H9 (cell line): ENCODE measurements at regions not wholly inside any gene's neighbourhood (a gene's known extent, or its start where the extent isn't known, plus 50 kb on each side); places are given as distances from the start of the nearest gene placed in this dataset.

Source experiments
- DNase-seq: peaks from one replicate; pipeline ENCODE4 v3.0.0-alpha.2; 2017
- H2AFZ ChIP-seq: one replicate; pipeline ENCODE4 v1.6.1; 2013; ENCODE audit warnings: mild to moderate bottlenecking, low read length, control low read depth, moderate library complexity
- H2AK5ac ChIP-seq: 2 replicates; pipeline ENCODE4 v1.6.1; 2013; ENCODE audit warnings: low read length, control low read depth, mixed read lengths; ENCODE audit not compliant: insufficient read length
- H2BK120ac ChIP-seq: one replicate; pipeline ENCODE4 v1.6.1; 2013; ENCODE audit warnings: low read depth, mild to moderate bottlenecking, low read length, control low read depth, inconsistent platforms; ENCODE audit not compliant: poor library complexity, severe bottlenecking
- H2BK12ac ChIP-seq: 2 replicates; pipeline ENCODE4 v1.6.1; 2013; ENCODE audit warnings: low read length, control low read depth, mixed read lengths, low read depth; ENCODE audit not compliant: insufficient read length
- H2BK15ac ChIP-seq: 2 replicates; pipeline ENCODE4 v1.6.1; 2013; ENCODE audit warnings: low read depth, low read length, control low read depth
- H2BK20ac ChIP-seq: one replicate; pipeline ENCODE4 v1.6.1; 2013; ENCODE audit warnings: low read depth, mild to moderate bottlenecking, low read length, control low read depth, inconsistent platforms; ENCODE audit not compliant: poor library complexity, severe bottlenecking
- H2BK5ac ChIP-seq: 2 replicates; pipeline ENCODE4 v1.6.1; 2013; ENCODE audit warnings: low read length, control low read depth, mixed read lengths; ENCODE audit not compliant: insufficient read length
- H3K14ac ChIP-seq: 2 replicates; pipeline ENCODE4 v1.6.1; 2013; ENCODE audit warnings: low read length, control low read depth; ENCODE audit not compliant: insufficient read depth
- H3K18ac ChIP-seq: 2 replicates; pipeline ENCODE4 v1.6.1; 2013; ENCODE audit warnings: low read depth, mild to moderate bottlenecking, mixed read lengths, low read length, control low read depth; ENCODE audit not compliant: insufficient read length
- H3K23ac ChIP-seq: 2 replicates; pipeline ENCODE4 v1.6.1; 2013; ENCODE audit warnings: low read length, control low read depth, mixed read lengths, low read depth; ENCODE audit not compliant: insufficient read length
- H3K23me2 ChIP-seq: 2 replicates; pipeline ENCODE4 v1.6.1; 2013; ENCODE audit warnings: low read depth, mild to moderate bottlenecking, mixed read lengths, low read length, control low read depth; ENCODE audit not compliant: insufficient read length, poor library complexity, severe bottlenecking
- H3K27ac ChIP-seq: 2 replicates; pipeline ENCODE4 v1.5.1; 2013; ENCODE audit warnings: low read length, control low read depth, mixed read lengths, low read depth; ENCODE audit not compliant: insufficient read length
- H3K27me3 ChIP-seq: 2 replicates; pipeline ENCODE4 v1.6.1; 2013; ENCODE audit warnings: low read length, control low read depth, inconsistent platforms; ENCODE audit not compliant: insufficient read depth
- H3K4ac ChIP-seq: 2 replicates; pipeline ENCODE4 v1.6.1; 2013; ENCODE audit warnings: low read depth, mild to moderate bottlenecking, control low read depth, inconsistent platforms, low read length, moderate library complexity
- H3K4me1 ChIP-seq: 2 replicates; pipeline ENCODE4 v1.6.1; 2013; ENCODE audit warnings: low read length, control low read depth, inconsistent platforms; ENCODE audit not compliant: insufficient read depth
- H3K4me2 ChIP-seq: 2 replicates; pipeline ENCODE4 v1.6.1; 2013; ENCODE audit warnings: low read length, control low read depth, mixed read lengths; ENCODE audit not compliant: insufficient read length, insufficient read depth
- H3K56ac ChIP-seq: 2 replicates; pipeline ENCODE4 v1.6.1; 2013; ENCODE audit warnings: low read depth, mild to moderate bottlenecking, mixed read lengths, low read length, control low read depth; ENCODE audit not compliant: insufficient read length
- H3K79me1 ChIP-seq: 2 replicates; pipeline ENCODE4 v1.6.1; 2013; ENCODE audit warnings: low read depth, mild to moderate bottlenecking, moderate library complexity, low read length, control low read depth, inconsistent platforms; ENCODE audit not compliant: insufficient read depth, poor library complexity, severe bottlenecking
- H3K79me2 ChIP-seq: 2 replicates; pipeline ENCODE4 v1.6.1; 2013; ENCODE audit warnings: low read length, control low read depth, inconsistent platforms; ENCODE audit not compliant: insufficient read depth
- H3K9ac ChIP-seq: 2 replicates; pipeline ENCODE4 v1.6.1; 2013; ENCODE audit warnings: low read length, control low read depth, mixed read lengths; ENCODE audit not compliant: insufficient read length; ENCODE audit errors: extremely low read depth
- H3K9me3 ChIP-seq: one replicate; pipeline ENCODE4 v1.6.1; 2013; ENCODE audit warnings: low read depth, low read length, inconsistent platforms; ENCODE audit not compliant: control insufficient read depth
- H3T11ph ChIP-seq: one replicate; pipeline ENCODE4 v1.6.1; 2013; ENCODE audit warnings: mild to moderate bottlenecking, low read length, control low read depth, inconsistent platforms
- H4K20me1 ChIP-seq: one replicate; pipeline ENCODE4 v1.6.1; 2013; ENCODE audit not compliant: control insufficient read depth, insufficient read length, insufficient read depth
- H4K5ac ChIP-seq: 2 replicates; pipeline ENCODE4 v1.6.1; 2013; ENCODE audit warnings: low read depth, mild to moderate bottlenecking, mixed read lengths, low read length, control low read depth; ENCODE audit not compliant: insufficient read length
- H4K8ac ChIP-seq: replicated peaks from 2 replicates; pipeline ENCODE4 v1.6.1; 2013; ENCODE audit warnings: low read length, control low read depth, mixed read lengths, low read depth; ENCODE audit not compliant: insufficient read length
- H4K91ac ChIP-seq: 2 replicates; pipeline ENCODE4 v1.6.1; 2013; ENCODE audit warnings: low read depth, mild to moderate bottlenecking, moderate library complexity, mixed read lengths, low read length, control low read depth; ENCODE audit not compliant: insufficient read length
- H3K27ac Mint-ChIP-seq, 3 experiments: 2 replicates in 2 of 3; 3 replicates in 1 of 3; pipeline ENCODE4 v1.8.0; 2020 to 2021; ENCODE audit warnings: mixed read lengths in 3 of 3, mild to moderate bottlenecking in 1 of 3, moderate library complexity in 1 of 3
- H3K27me3 Mint-ChIP-seq: 2 replicates; pipeline ENCODE4 v1.8.0; 2021; ENCODE audit warnings: low read depth, mild to moderate bottlenecking, moderate library complexity, mixed read lengths
- H3K36me3 Mint-ChIP-seq, 3 experiments: 2 replicates in 2 of 3; 3 replicates in 1 of 3; pipeline ENCODE4 v1.8.0; 2020 to 2021; ENCODE audit warnings: low read depth in 3 of 3, mixed read lengths in 3 of 3; ENCODE audit not compliant: insufficient read depth in 1 of 3
- H3K4me1 Mint-ChIP-seq, 2 experiments: 2 replicates each; pipeline ENCODE4 v1.8.0; 2020; ENCODE audit warnings: mixed read lengths in 2 of 2
- H3K4me3 Mint-ChIP-seq, 2 experiments: 2 replicates in 1 of 2; 3 replicates in 1 of 2; pipeline ENCODE4 v1.8.0; 2020 to 2021; ENCODE audit warnings: mild to moderate bottlenecking in 2 of 2, mixed read lengths in 2 of 2, moderate library complexity in 1 of 2
- H3K9me3 Mint-ChIP-seq, 2 experiments: 2 replicates in 1 of 2; 3 replicates in 1 of 2; pipeline ENCODE4 v1.8.0; 2020; ENCODE audit warnings: mild to moderate bottlenecking in 2 of 2, mixed read lengths in 2 of 2, moderate library complexity in 1 of 2
- CTCF ChIP-seq: fragments of 200-600 bp; sonication (generic); conservative IDR thresholded peaks from 3 replicates; pipeline ENCODE4 v1.8.0; 2021; ENCODE audit warnings: antibody characterized with exemption, mild to moderate bottlenecking
- WGBS: extraction: QIAGEN DNeasy Blood & Tissue Kit; methylation state at CpG from one replicate; pipeline ENCODE4 v1.1.7; 2013; ENCODE audit warnings: missing lambda C conversion rate, low lambda C conversion rate, mixed read lengths; ENCODE audit not compliant: insufficient read length; ENCODE audit errors: extremely low coverage; 5-methylcytosine and 5-hydroxymethylcytosine counted together

- no peaks in the 10 kb centered on the region for H3K27me3 Mint-ChIP-seq
- no peak overlapping the region for H2AFZ ChIP-seq
Measured at GRCh38 chr16:73955255-73955654, 341.4 kb upstream of the PSMD7 start.

More at GRCh38 chr16:73955255-73955654, 341.4 kb upstream of the PSMD7 start:
- no peak overlapping the region for H3K9ac ChIP-seq
- no peak overlapping the region for H2BK15ac ChIP-seq
- H3K56ac ChIP-seq, result no peak overlapping the region
- H3K79me1 ChIP-seq, result no peaks in the 10 kb centered on the region
- no peak overlapping the region for H4K91ac ChIP-seq
- H2BK12ac ChIP-seq, result no peak overlapping the region
- no peak overlapping the region for H3K18ac ChIP-seq
- H3K4ac ChIP-seq, result no peak overlapping the region
- DNase-seq, result no peak
- no peaks in the 10 kb centered on the region for H3K79me2 ChIP-seq
- H4K20me1 ChIP-seq, result no peaks in the 10 kb centered on the region
- H3K27ac ChIP-seq, result no peak overlapping the region
- no peaks in the 10 kb centered on the region for H3K9me3 Mint-ChIP-seq
- no peak overlapping the region for H4K5ac ChIP-seq
- no peaks in the 10 kb centered on the region for H3K4me1 ChIP-seq
- no peak overlapping the region for H3K23ac ChIP-seq
- H4K8ac ChIP-seq, result no peak overlapping the region
- H3K27me3 ChIP-seq, result no peaks in the 10 kb centered on the region
- H3K4me1 Mint-ChIP-seq, result peaks cover 6 to 11% of the 10 kb centered on the region in 2 experiments; a peak in 2 of 4 replicates
- H2BK5ac ChIP-seq, result no peak overlapping the region
- no peak overlapping the region for H2AK5ac ChIP-seq
- H3K27ac Mint-ChIP-seq, result no peak overlapping the region
- H3T11ph ChIP-seq, result no peak overlapping the region
- no peaks in the 10 kb centered on the region for H3K23me2 ChIP-seq
- TF ChIP-seq CTCF, result no peak
- H3K9me3 ChIP-seq, result no peaks in the 10 kb centered on the region
- no peak overlapping the region for H3K14ac ChIP-seq
- no peaks in the 10 kb centered on the region for H3K36me3 Mint-ChIP-seq
- H3K4me3 Mint-ChIP-seq, result no peak overlapping the region
- no CpG with 5 or more reads among the region's 1 CpG for WGBS
- no peak overlapping the region for H2BK20ac ChIP-seq
- no peak overlapping the region for H3K4me2 ChIP-seq
- no peak overlapping the region for H2BK120ac ChIP-seq
